ENCODE measurements at regions not wholly inside any gene's neighbourhood (a gene's known extent, or its start where the extent isn't known, plus 50 kb on each side); places are given as distances from the start of the nearest gene placed in this dataset.

- no peak for TF ChIP-seq POLR2A (IDR thresholded peaks at IDR 0.05)
- TF ChIP-seq, protein P1, sequence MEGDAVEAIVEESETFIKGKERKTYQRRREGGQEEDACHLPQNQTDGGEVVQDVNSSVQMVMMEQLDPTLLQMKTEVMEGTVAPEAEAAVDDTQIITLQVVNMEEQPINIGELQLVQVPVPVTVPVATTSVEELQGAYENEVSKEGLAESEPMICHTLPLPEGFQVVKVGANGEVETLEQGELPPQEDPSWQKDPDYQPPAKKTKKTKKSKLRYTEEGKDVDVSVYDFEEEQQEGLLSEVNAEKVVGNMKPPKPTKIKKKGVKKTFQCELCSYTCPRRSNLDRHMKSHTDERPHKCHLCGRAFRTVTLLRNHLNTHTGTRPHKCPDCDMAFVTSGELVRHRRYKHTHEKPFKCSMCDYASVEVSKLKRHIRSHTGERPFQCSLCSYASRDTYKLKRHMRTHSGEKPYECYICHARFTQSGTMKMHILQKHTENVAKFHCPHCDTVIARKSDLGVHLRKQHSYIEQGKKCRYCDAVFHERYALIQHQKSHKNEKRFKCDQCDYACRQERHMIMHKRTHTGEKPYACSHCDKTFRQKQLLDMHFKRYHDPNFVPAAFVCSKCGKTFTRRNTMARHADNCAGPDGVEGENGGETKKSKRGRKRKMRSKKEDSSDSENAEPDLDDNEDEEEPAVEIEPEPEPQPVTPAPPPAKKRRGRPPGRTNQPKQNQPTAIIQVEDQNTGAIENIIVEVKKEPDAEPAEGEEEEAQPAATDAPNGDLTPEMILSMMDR (IDR thresholded peaks at IDR 0.05), result no peak
Measured at GRCh38 chr14:84877061-84877460, 652.9 kb upstream of the FLRT2 start.
